Ovary (tissue), 3 donors: ENCODE measurements at regions not wholly inside any gene's neighbourhood (a gene's known extent, or its start where the extent isn't known, plus 50 kb on each side); places are given as distances from the start of the nearest gene placed in this dataset.

Experiments used
- EP300 ChIP-seq: sonication (generic); formaldehyde crosslinking; IDR thresholded peaks from one replicate; pipeline ENCODE4 v1.6.1; 2017; ENCODE audit warnings: antibody characterized with exemption
- POLR2A ChIP-seq: fragments of 450-650 bp; IDR thresholded peaks from one replicate; pipeline ENCODE4 v1.6.1; 2017; ENCODE audit warnings: antibody characterized with exemption, mild to moderate bottlenecking, moderate library complexity
- TF ChIP-seq, protein P1 (sequence below), 3 donors: fragments of 450-650 bp in 2 of 3; fragments of 200-600 bp in 1 of 3; IDR thresholded peaks; one replicate each; pipeline versions ENCODE4 v1.5.1 to v1.8.0; 2016 to 2022; ENCODE audit warnings: antibody characterized with exemption in 3 of 3, mild to moderate bottlenecking in 1 of 3
- donor health status: DM: no; HTN: no; CAD: no.

DNA sequence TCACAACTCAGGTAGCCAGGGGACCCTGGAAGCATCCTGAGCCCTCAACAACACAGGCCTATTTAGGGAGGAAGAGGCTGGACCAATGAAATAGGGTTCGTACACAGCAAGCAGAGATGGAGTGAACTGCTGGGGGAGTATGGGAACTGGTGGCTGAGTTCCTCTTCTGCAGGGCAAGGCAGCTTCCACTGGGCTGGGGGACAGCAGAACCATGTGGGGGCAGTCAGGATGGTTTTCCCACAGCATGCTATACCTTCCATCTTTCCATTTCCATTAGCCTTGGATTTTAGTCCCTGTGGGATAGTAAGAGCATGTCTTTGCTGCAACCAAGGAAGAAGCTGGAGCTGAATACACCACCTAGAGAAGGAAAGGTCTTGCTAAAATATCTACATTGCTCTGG, 370.6 kb downstream of the CCSER2 start:
- TF ChIP-seq, protein P1, sequence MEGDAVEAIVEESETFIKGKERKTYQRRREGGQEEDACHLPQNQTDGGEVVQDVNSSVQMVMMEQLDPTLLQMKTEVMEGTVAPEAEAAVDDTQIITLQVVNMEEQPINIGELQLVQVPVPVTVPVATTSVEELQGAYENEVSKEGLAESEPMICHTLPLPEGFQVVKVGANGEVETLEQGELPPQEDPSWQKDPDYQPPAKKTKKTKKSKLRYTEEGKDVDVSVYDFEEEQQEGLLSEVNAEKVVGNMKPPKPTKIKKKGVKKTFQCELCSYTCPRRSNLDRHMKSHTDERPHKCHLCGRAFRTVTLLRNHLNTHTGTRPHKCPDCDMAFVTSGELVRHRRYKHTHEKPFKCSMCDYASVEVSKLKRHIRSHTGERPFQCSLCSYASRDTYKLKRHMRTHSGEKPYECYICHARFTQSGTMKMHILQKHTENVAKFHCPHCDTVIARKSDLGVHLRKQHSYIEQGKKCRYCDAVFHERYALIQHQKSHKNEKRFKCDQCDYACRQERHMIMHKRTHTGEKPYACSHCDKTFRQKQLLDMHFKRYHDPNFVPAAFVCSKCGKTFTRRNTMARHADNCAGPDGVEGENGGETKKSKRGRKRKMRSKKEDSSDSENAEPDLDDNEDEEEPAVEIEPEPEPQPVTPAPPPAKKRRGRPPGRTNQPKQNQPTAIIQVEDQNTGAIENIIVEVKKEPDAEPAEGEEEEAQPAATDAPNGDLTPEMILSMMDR (IDR thresholded peaks at IDR 0.05) = no peak
- TF ChIP-seq POLR2A (no peak), EP300 (no peak)
